Retinal pigment epithelial cell (primary cell): ENCODE measurements at regions not wholly inside any gene's neighbourhood (a gene's known extent, or its start where the extent isn't known, plus 50 kb on each side); places are given as distances from the start of the nearest gene placed in this dataset.

Experiments used
- DNase-seq: peaks from one replicate; pipeline ENCODE4 v3.0.0-alpha.2; 2010; ENCODE audit warnings: low read depth
- H3K4me3 ChIP-seq: 2 replicates; pipeline ENCODE4 v1.5.1; 2011; ENCODE audit warnings: mild to moderate bottlenecking, low read length, control low read depth, moderate library complexity
- TF ChIP-seq, protein P1 (sequence below): conservative IDR thresholded peaks from 2 replicates; pipeline ENCODE4 v1.5.1; 2011; ENCODE audit warnings: low read depth, low read length, control low read depth, inconsistent platforms

DNA sequence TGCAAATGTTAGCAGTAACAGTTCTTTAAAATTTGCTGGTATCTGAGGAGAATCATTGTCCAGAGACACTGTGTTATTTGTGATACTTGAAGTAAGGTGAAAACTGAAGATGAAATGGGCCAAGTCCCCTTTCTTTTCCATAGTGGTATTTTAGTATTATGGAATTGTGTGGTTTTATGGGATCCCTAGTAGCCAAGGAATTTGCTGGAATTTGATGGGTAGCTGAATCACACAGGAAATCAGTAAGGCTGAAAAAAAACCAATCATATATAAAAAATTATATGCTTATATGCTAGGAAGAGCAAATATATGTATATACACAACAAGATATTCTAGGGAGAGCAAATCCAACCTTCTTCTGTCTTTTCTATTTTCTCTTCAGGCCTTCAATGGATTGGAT lies 54.2 kb upstream of the TACR1 start:
- H3K4me3 ChIP-seq, result no peak overlapping the region
- TF ChIP-seq, protein P1, sequence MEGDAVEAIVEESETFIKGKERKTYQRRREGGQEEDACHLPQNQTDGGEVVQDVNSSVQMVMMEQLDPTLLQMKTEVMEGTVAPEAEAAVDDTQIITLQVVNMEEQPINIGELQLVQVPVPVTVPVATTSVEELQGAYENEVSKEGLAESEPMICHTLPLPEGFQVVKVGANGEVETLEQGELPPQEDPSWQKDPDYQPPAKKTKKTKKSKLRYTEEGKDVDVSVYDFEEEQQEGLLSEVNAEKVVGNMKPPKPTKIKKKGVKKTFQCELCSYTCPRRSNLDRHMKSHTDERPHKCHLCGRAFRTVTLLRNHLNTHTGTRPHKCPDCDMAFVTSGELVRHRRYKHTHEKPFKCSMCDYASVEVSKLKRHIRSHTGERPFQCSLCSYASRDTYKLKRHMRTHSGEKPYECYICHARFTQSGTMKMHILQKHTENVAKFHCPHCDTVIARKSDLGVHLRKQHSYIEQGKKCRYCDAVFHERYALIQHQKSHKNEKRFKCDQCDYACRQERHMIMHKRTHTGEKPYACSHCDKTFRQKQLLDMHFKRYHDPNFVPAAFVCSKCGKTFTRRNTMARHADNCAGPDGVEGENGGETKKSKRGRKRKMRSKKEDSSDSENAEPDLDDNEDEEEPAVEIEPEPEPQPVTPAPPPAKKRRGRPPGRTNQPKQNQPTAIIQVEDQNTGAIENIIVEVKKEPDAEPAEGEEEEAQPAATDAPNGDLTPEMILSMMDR, result no peak
- no peak for DNase-seq

DNA sequence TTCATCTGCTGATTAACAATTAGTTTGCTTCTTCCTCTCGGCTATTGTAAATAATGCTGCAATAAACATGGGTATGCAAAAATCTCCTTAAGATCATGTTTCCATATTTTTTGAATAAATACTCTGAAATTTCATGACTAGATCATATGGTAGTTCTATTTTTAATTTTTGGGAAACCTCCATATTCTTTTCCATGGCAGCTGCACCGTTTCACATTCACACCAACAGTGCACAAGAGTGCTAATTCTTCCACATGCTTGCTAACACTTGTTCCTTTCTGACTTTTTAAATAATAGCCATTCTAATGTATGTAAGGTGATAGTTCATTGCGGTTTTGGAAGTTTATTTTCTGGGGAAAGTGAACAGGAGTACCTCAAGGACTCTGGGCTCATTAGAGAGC lies 52.6 kb upstream of the TACR1 start:
- DNase-seq, result no peak
- no peak overlapping the region for H3K4me3 ChIP-seq
- TF ChIP-seq, protein P1, result no peak
